ENCODE measurements at regions not wholly inside any gene's neighbourhood (a gene's known extent, or its start where the extent isn't known, plus 50 kb on each side); places are given as distances from the start of the nearest gene placed in this dataset.

DNA sequence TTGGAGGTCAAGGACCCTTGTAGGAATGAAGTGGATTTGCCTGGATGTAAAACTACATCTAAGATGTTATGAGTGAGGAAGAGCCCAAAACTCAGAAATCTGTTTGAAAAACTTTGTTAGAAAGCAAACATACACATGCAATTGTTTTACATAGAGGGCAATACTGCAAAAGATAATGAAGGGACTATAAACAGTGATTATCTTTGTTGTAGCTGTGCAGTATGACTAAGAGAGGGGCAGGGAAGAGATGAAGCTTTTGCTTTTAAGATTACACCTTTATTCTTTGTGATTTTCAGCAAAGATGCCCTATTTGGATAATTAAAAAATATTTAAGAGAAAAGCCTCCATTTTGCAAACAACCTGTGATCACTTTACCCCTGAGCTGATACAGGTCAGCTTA, 839.9 kb upstream of the RBFOX1 start:
- Histone ChIP-seq H3K4me3 (no peak overlapping the region), H3K9me3 (no peaks in the 10 kb centered on the region), H3K36me3 (no peaks in the 10 kb centered on the region), H3K27ac (no peak overlapping the region), H3K4me1 (no peaks in the 10 kb centered on the region), H3K27me3 (no peaks in the 10 kb centered on the region)
- no peak for DNase-seq (ENCODE audit: extremely low spot score in 2 of 2)
- TF ChIP-seq POLR2AphosphoS5 (IDR thresholded peaks at IDR 0.05; ENCODE audit: insufficient read depth in 1 of 2, low read depth in 1 of 2) (no peak), CTCF (IDR thresholded peaks at IDR 0.05) (no peak), POLR2A (IDR thresholded peaks at IDR 0.05) (no peak)
- intact Hi-C loops (cut with DNase I) = no loop called here

GRCh38 chr16:6484935-6485334, 847.7 kb upstream of the RBFOX1 start:
- Histone ChIP-seq H3K36me3 (no peaks in the 10 kb centered on the region), H3K4me1 (no peaks in the 10 kb centered on the region), H3K4me3 (no peak overlapping the region), H3K27me3 (no peaks in the 10 kb centered on the region), H3K27ac (no peak overlapping the region), H3K9me3 (no peaks in the 10 kb centered on the region)
- DNase-seq (ENCODE audit: extremely low spot score in 2 of 2) = no peak
- no peak for TF ChIP-seq POLR2A (IDR thresholded peaks at IDR 0.05)
- TF ChIP-seq POLR2AphosphoS5 (IDR thresholded peaks at IDR 0.05; ENCODE audit: insufficient read depth in 1 of 2, low read depth in 1 of 2) = no peak
- no peak for TF ChIP-seq CTCF (IDR thresholded peaks at IDR 0.05)
- intact Hi-C loops (cut with DNase I) = no loop called here

- Histone ChIP-seq H3K27ac (no peak overlapping the region), H3K9me3 (no peaks in the 10 kb centered on the region), H3K27me3 (no peaks in the 10 kb centered on the region), H3K4me3 (peak overlapping the region in 1 of 2 donors; percentile 20), H3K36me3 (no peaks in the 10 kb centered on the region), H3K4me1 (no peaks in the 10 kb centered on the region)
- intact Hi-C loops (cut with DNase I) = no loop called here
- no peak for DNase-seq (ENCODE audit: extremely low spot score in 2 of 2)
- TF ChIP-seq CTCF (IDR thresholded peaks at IDR 0.05) (no peak), POLR2AphosphoS5 (IDR thresholded peaks at IDR 0.05; ENCODE audit: insufficient read depth in 1 of 2, low read depth in 1 of 2) (no peak), POLR2A (IDR thresholded peaks at IDR 0.05) (no peak)
Observed at GRCh38 chr16:6484081-6484480, 848.6 kb upstream of the RBFOX1 start.

DNA sequence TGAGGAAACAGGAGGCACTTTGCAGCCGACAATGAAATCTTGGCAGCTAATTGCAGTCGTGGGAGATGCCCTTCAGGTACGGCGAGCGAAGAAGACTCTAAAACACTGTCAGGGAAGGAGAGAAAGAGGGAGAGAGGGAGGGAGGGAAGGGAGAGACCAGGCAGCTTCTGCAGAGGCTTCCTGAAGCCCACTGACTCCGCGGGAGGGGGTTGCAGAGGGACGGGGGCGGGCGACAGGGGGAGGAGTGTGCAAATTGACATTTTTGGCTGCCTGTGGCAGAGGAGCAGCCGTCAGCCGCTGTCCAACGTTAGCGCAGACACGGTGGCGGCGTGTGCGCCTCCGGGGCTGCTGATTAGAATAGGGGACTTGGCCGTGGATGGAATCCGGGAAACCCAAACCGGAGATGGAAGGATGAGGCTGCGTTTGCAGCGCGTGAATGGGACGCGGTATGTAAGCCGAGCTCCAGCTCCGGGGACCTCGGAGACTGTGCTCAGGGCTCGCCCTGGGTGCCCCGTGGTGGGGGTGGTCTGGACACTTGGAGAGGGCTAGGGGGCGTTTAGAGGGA, 849.1 kb upstream of the RBFOX1 start:
- intact Hi-C loops (cut with DNase I) = no loop called here
- no peak for DNase-seq (ENCODE audit: extremely low spot score in 2 of 2)
- no peak for TF ChIP-seq POLR2A (IDR thresholded peaks at IDR 0.05)
- TF ChIP-seq POLR2AphosphoS5 (IDR thresholded peaks at IDR 0.05; ENCODE audit: insufficient read depth in 1 of 2, low read depth in 1 of 2) = no peak
- no peak for TF ChIP-seq CTCF (IDR thresholded peaks at IDR 0.05)
- Histone ChIP-seq H3K9me3 (no peaks in the 10 kb centered on the region), H3K36me3 (no peaks in the 10 kb centered on the region), H3K27me3 (no peaks in the 10 kb centered on the region), H3K27ac (no peak overlapping the region), H3K4me3 (peak overlapping the region in 1 of 2 donors; percentile 20), H3K4me1 (no peaks in the 10 kb centered on the region)

DNA sequence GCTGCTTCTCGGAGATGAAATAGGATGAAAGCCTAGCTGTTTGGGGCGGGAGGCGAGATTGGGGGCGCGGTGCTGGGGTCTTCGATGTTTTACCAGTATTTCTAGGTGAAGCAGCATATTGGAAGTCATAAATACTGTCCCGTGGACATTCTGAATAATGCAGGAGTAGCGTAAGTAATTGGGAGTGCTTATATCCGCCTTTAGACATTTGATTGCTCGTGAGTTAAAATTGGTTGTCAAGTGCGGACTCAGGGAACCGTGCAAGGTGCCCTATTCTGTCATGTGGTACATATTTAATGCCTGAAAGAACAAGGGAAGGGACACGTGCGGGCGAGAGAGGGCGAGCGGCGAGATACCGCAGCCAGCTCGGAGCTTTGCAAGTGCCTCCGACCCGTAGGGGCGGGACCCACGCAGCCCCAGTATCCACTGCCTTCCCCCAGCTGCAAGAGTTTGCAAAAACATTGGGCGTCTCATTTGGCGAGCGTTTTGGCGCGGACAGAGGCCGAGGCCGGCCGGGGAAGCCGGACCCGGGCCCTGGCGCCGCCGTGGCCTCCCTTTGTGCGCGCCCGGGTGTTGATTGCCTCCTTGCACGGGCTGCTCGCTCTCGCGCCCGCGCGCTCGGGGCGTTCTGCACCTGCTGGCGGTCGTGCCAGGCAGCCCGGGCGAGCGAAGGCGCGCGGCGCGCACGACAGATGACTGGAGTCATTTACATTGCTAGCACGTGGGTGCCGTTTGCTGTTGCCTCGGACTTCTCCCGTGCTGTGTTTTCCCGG, 849.8 kb upstream of the RBFOX1 start:
- no peak overlapping the region for H3K27ac ChIP-seq
- H3K9me3 ChIP-seq = no peaks in the 10 kb centered on the region
- no peaks in the 10 kb centered on the region for H3K36me3 ChIP-seq
- DNase-seq (ENCODE audit: extremely low spot score in 2 of 2) = no peak
- TF ChIP-seq CTCF (IDR thresholded peaks at IDR 0.05) (no peak), POLR2A (IDR thresholded peaks at IDR 0.05) (no peak), POLR2AphosphoS5 (IDR thresholded peaks at IDR 0.05; ENCODE audit: insufficient read depth in 1 of 2, low read depth in 1 of 2) (no peak)
- no peaks in the 10 kb centered on the region for H3K27me3 ChIP-seq
- no peaks in the 10 kb centered on the region for H3K4me1 ChIP-seq
- intact Hi-C loops (cut with DNase I) = no loop called here
- peak overlapping the region in 1 of 2 donors; percentile 20 for H3K4me3 ChIP-seq

Measured in vagina (tissue), 2 donors.